HG03139 (cell line): ENCODE measurements at regions not wholly inside any gene's neighbourhood (a gene's known extent, or its start where the extent isn't known, plus 50 kb on each side); places are given as distances from the start of the nearest gene placed in this dataset.
"Not testable (repeated sequence)": the region's sequence is repeated elsewhere in the genome, so short reads cannot be mapped to it uniquely, and the experiment has no call there.

Source experiments
- ATAC-seq: cut with Tn5 transposase; IDR thresholded peaks from one replicate; pipeline ENCODE4 v1.9.1; 2021; ENCODE audit not compliant: unreplicated experiment

DNA sequence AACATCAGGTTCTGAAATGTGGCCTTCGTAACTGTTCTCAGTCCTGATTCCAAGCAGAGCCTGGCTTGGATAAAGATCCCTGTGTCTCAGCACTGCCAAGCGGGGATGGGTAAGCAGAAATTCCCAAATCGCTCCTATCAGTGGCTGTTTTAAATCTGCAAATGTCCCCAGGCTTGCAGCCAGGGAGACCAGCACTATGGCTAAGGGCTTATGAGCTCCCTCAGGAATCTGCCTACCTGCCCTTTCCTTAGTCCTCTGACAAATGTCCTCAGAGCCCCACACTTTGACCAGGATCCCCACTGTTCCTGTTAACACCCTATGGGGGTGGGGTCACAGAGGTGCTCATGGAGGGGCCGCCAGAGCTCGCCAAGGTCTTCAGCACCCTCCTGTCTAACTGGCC, 1062.8 kb downstream of the UQCRFS1 start:
- no peak for ATAC-seq

DNA sequence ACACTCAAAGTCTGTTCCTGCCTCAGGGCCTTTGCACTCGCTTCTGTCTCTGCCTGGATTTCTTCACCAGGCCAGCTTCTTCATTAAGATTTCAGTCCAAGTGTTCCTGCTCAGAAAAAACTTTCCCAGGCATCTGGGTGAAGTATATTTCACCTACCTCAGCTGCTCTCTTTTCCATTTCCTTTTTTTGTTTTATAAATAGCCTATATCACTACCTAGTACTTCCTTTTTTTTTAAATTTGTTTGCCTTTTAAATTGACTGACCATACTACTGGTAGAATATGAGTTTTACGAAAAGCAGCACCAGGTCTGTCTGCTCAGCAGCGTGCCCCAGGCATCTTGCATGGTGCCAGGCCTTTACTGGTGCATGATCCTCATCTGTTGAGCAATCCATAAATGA, 1064.4 kb downstream of the UQCRFS1 start:
- ATAC-seq, result no peak

DNA sequence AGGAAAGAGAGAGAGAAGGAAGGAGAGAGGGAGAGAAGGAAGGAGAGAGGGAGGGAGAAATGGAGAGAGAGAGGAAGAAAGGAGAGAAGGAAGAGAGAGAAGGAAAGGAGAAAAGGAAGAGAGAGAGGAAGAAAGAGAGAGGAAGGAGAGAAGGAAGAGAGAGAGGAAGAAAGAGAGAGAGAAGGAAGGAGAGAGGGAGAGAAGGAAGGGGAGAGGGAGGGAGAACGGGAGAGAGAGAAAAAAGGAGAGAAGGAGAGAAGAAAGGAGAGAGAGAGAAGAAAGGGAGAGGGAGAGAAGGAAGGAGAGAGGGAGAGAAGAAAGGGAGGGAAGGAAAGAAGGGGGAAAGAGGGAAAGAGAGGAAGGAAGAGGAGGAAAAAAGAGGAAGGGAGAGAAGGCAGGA, 1070.7 kb downstream of the UQCRFS1 start:
- no peak for ATAC-seq

DNA sequence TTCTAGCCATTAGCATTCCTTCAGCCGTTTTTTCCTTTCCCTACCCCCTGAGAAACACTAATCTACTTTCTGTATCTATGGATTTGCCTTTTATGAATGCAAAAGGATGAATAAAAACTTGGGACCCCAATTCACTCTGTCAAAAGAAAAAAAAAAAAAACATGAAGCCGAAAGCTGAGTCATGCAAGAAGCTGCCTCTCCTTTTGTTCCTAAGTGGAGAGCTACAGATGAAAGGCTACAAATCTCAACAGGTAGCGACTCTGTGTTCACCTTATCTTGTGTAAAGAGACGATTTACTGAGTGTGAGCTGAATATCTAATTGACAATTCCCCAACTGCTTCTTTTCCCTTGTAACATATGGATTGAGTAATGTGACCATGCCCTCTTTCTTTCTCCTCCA, 1072.8 kb downstream of the UQCRFS1 start:
- ATAC-seq, result no peak

DNA sequence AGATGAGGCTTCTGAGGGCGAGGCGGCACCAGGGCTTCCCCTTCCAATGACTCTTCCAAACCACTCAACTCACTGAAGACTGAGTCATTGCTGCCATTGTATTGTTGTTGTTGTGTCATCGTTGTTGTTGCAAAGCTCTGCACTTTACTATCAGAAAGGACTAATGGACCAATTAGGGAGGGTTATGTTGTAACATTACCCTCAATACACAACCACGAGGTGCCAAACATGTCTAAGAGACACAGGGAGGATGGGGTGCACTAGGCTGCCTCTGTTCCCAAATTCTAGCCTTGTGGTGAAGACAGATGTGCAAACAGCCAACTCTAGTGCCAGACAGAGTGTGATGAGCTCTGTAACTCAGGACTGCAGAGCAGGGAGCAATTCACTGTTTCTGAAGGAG, 1075.2 kb downstream of the UQCRFS1 start:
- no peak for ATAC-seq

DNA sequence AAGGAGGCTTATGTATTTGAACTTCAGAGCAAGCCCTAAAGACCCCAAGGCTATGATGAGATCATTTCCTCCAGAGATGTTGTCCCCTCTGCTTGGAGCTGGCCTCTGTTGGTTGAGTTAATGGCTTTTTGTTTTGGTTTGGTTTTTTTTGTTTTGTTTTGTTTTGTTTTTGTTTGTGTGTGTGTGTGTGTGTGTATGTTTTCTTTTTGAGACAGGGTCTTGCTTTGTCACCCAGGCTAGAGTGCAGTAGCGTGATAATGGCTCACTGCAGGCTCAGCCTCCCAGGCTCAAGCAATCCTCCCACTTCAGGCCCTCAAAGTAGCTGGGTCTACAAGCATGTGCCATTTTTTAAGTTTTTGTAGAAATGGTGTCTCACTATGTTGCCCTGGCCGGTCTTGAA, 1076.2 kb downstream of the UQCRFS1 start:
- no peak for ATAC-seq

DNA sequence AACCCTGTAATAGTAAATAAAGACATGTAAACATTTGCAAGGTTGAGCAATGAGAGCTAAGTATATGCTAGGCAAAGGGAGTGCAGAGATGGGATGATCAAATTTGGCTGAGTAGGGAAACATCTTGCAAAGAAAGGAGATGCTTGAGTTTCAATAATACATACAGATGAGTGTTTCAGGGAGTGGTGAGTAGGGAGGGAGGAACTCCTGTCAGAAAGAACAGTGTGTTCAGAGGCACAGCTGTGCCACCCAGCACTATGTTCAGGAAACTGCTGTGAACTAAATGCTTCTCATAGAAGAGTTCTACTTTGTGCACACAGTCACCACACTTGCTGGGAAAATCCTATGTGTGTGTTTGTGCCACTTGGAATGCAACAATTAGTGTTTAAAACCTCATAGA, 1077.1 kb downstream of the UQCRFS1 start:
- ATAC-seq, result no peak

DNA sequence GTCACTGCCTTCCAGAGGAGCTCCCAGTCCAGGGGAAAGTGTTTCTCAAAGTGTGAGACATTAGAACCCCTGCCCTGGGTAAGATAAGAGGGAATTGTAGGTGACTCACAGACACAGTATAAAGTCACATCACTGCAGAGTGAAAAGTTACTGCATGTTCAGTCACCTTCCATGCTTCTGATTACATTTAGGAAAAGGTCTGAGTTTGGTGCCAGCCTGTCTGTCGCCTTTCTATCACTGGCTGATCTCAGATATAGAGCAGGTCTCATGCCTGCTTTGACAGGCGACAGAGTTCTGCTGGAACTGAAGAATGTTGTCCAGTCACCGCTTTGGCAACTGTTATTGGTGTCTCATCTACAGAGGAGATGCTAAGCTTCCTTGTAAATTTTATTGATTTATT, 1078.6 kb downstream of the UQCRFS1 start:
- ATAC-seq, result no peak

DNA sequence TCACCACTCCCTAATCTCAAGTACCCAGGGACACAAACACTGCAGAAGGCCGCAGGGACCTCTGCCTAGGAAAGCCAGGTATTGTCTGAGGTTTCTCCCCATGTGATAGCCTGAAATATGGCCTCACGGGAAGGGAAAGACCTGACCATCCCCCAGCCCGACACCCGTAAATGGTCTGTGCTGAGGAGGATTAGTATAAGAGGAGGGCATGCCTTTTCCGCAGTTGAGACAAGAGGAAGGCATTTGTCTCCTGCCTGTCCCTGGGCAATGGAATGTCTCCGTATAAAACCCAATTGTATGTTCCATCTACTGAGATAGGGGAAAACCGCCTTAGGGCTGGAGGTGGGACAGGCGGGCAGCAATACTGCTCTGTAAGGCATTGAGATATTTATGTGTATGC, 1082.1 kb downstream of the UQCRFS1 start:
- ATAC-seq, result not testable (repeated sequence)

DNA sequence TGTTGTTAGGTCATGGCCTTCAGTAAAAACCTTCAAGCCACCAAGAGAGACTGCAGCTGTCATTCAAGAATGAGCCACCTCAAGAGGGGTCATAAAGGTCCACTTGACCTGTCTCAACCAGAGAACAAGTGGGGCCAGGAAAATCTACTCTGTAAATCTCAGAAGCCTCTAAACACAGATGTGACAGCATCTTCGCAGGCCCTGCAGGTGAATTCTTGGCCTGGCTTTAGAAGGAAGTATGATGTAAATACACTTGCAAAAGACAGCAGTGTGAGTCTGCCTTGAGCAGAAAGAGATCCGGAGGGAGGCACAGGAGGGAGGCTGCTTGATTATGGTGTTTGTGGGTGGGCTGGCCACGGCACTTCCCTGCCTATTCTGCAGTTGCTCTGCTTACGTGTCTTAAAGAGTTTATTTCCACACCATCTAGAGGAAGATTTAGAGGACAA, 1082.9 kb downstream of the UQCRFS1 start:
- no peak for ATAC-seq

DNA sequence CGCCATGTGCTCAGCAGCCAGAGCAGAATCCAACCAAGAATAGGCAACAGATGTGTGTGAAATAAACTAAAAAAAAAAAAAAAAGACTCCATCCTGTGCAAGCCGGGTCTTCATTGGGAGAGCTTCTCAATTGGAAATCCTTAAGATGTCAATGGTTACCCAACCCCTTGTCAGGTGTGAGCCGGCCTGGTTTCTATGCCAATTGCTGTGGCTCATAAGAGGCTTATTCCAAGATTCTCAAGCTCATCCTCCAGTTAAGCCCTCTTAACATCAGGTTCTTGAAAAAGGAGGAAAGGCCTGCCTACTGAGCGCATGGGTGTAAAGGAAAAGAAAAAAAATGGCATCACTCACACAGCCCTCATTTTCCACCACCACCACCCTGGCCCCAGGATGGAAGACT, 1084.6 kb downstream of the UQCRFS1 start:
- no peak for ATAC-seq

DNA sequence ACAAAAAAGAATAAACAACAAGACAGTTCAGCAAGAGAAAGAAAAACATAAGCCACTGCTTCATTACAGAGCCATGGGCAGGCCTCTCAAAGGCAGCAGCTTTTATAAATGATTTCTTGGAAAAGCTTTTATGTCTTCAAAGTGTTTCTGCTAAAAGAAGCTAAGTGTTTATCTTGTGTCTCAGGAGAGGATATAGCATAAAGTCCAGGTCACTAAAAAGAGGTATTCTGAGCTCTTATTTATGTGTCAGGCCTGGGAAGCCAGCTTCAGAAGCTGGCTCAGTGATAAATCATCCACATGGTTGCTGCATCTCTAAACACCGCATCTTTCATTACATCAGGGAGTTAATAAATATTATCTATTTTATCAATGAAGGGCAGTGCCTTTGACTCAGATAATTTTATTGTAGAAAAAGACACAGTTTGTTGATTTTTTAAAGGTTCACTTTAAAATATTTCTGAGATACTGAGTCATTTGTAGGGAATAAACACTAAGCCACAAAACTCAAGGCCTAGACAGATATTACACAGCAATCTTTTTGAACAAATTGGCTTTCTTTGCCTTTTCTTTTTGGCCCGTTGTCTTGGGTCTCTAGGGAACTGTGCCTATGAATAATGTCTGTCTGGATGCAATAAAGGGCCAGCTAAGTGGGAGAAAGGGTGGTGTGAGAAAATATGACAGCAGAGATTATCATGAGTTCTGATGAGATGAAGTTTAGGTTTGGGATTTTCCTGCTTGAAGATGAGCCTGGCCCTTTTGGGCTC, 1086.6 kb downstream of the UQCRFS1 start:
- no peak for ATAC-seq

DNA sequence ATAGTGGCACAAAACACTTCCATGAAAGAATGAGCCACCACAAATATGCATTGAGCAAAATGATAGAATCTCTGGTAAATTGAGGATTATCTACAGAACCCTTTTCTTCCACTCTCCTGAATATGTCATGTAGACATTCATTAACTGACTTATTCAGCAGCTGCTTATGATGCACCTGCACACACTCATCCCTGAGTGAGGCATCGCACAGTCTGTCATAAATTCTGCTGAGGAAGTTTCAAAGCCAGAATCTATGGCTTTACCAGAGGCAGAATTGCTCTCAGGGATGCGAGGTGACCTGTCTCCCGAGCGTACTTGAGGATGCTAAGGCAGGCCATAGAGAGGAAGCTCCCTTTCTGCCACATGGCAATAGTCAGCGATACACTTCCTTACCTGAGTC, 1090.2 kb downstream of the UQCRFS1 start:
- no peak for ATAC-seq

DNA sequence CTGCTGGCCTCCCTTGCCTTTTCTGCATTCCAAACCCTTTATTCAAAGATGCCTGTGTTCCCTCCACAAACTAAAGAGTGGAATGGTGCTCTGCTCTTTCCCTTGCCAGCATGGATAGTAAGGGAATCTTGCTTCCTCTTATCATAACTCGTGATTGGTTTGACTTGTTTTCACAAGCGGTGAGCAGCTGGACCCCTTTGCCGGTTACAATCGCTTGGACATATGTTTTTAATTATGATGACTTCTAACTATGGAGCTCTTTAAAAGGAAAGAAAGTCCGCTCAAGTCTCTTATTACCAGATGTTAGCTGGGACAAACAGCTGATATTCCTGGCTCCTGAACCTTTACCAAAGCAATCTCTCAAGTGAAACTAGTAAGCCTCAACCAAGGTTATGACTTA, 1094.7 kb downstream of the UQCRFS1 start:
- no peak for ATAC-seq

DNA sequence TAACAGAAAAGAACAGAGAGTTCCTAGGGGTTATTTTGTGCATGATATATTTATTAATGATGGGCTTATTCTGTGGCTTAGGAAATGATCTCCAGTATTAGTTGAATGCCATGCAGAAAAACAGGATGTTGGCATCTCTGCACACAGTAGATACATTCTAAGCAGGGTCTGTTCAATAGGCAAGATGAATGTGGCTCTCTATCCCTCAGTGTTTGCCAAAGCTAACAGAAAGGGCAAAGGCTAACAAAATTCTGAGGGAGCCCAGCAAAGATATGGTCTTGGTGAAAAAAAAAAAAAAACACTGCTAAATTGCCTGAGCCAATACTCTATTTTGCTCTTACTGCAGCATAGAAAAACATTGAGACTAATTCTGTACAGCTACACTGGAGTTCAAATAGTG, 1095.8 kb downstream of the UQCRFS1 start:
- no peak for ATAC-seq

DNA sequence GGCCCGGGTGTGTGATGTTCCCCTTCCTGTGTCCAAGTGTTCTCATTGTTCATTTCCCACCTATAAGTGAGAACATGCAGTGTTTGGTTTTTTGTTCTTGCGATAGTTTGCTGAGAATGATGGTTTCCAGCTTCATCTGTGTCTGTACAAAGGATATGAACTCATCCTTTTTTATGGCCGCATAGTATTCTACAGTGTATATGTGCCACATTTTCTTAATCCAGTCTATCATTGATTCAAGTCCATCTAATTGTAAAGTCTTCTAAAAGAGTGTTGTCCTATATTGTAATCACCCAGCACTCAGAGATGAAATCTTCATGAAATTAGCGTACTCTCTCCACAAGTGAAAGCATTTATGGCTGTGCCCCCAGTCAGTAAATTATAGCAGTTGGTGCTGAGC, 1096.6 kb downstream of the UQCRFS1 start:
- ATAC-seq, result not testable (repeated sequence)

DNA sequence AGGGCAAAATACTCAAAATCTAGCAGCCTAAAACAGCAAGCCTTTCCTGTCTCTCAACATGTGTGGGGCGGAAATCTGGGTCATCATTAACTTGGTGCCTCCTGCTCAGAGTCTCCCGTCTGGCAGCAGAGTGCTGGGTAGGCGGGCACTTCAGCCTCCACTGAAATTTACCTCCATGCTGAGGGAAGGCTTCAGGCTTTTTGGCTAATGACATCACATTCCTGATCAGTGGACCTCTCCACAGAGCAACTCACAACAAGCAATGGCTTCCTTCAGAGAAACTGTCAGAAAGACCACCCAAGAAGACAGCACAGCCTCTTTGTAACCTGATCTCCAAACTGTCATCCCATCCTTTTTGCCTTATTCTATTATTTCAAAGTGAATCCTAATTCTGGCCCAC, 1109.0 kb downstream of the UQCRFS1 start:
- ATAC-seq, result no peak

DNA sequence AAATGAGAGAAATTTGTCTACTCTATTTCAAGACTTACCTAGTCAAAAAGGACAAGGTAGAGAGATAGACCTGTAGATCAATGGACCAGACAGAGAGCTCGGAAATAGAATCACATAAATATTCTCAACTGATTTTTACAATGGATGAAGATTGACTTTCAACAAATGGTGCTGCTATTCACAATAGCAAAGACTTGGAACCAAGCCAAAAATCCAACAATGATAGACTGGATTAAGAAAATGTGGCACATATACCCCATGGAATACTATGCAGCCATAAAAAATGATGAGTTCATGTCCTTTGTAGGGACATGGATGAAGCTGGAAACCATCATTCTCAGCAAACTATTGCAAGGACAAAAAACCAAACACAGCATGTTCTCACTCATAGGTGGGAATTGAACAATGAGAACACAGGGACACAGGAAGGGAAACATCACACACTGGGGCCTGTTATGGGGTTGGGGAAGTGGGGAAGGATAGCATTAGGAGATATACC, 1128.2 kb downstream of the UQCRFS1 start:
- ATAC-seq, result not testable (repeated sequence)

DNA sequence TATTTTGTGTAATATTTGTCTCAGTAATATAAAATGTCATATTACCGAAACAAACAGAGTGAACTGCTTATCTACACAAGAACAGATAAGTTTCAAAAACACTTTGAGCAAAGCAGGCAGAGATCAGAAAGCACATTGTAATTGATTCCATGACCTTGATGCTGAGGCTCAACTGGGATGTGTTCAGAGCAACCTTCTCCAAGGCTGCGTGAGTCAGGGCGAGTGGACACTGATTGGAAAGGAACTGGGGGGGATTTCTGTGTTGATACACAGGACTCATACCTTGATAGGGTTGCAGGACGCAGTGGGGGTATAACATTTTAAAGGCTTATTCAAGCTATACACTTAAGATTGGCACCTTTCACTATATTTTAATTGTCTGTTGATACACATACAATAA, 1136.3 kb downstream of the UQCRFS1 start:
- no peak for ATAC-seq

DNA sequence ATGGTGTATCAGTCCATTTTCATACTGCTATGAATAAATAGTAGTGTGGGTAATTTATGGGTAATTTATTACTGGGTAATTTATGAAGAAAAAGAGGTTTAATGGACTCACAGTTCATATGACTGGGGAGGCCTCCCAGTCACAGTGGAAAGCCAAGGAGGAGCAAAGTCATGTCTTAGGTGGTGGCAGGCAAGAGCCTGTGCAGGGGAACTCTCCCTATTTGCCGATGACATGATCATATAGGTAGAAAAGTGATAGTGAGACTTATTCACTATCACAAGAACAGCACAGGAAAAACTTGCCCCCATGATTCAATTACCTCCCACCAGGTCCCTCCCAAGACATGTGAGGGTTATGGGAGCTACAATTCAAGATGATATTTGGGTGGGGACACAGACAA, 1137.7 kb downstream of the UQCRFS1 start:
- no peak for ATAC-seq

DNA sequence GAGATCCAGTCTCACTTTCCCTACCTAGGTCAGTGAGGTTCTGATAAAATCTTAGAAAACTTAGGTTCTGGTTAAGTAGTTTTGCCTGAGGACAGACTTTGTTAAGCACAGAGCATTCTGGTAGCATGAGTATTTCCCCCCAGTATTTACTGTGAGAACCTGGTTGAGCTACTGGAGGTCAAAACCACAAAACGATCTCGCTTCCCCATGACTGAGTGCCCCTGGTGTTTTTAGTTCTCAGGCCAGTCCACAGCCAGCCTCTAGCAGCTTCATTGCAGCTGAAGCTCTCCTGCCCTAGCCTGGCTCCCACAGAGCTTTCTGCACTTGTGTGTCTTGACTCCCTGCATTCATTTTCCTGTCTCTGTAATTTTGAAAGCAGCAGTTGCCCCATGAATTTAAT, 1138.2 kb downstream of the UQCRFS1 start:
- ATAC-seq, result no peak

DNA sequence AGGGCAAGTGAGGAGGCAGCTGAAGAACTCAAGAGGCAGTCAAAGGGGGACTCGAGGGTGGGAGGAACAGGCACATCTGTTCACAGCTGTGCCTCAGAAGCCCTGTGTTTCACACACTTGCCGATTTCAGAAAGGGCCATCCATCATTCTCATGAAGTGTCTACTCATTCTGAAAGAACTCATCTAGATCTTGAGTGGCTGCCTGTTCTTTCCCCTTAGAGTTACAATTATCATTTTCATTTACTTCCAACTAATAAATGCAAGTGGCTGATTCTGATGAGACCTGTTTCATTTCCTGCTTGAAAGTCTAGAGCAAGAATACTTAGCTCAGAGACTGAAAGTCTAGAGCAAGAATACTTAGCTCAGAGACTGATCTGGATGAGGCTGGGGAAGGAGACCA, 1145.1 kb downstream of the UQCRFS1 start:
- ATAC-seq, result no peak

DNA sequence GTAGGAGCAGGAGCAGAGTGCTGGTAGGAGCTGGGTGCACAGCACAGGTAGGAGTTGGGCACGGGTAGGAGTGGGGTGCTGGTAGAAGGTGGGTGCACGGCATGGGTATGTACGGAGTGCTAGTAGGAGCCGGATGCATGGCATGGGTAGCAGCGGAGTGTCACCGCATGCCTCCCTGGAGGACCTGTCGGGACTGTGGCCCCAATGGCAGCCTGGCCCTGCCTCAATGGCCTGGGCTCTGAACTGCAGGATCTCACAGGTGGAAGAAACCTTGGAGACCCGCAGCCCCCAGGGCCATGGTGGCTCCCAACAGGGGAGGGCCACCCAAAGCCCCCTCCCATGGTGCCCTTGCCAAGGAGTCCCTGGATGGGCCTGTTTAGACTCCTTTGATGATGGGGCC, 1146.0 kb downstream of the UQCRFS1 start:
- no peak for ATAC-seq
